HG02759 (cell line): ENCODE measurements at regions not wholly inside any gene's neighbourhood (a gene's known extent, or its start where the extent isn't known, plus 50 kb on each side); places are given as distances from the start of the nearest gene placed in this dataset.

Source experiments
- ATAC-seq: cut with Tn5 transposase; IDR thresholded peaks from one replicate; pipeline ENCODE4 v1.9.1; 2021; ENCODE audit warnings: mild to moderate bottlenecking, moderate library complexity; ENCODE audit not compliant: unreplicated experiment

GRCh38 chr4:20443015-20443805 is 191.5 kb downstream of the SLIT2 start:
- no peak for ATAC-seq

- no peak for ATAC-seq
Measured at GRCh38 chr4:20444599-20445337, 193.1 kb downstream of the SLIT2 start.

- no peak for ATAC-seq
Measured at GRCh38 chr4:20445933-20446723, 194.4 kb downstream of the SLIT2 start.

- no peak for ATAC-seq
Measured at GRCh38 chr4:20447103-20447502, 195.4 kb downstream of the SLIT2 start.

- no peak for ATAC-seq
Measured at GRCh38 chr4:20451986-20452385, 200.3 kb downstream of the SLIT2 start.

- no peak for ATAC-seq
Measured at GRCh38 chr4:20454515-20454914, 202.8 kb downstream of the SLIT2 start.

GRCh38 chr4:20456407-20456806 is 204.7 kb downstream of the SLIT2 start:
- ATAC-seq, result no peak

- no peak for ATAC-seq
Measured at GRCh38 chr4:20462426-20463175, 210.9 kb downstream of the SLIT2 start.

GRCh38 chr4:20463176-20463430 is 211.4 kb downstream of the SLIT2 start:
- no peak for ATAC-seq

GRCh38 chr4:20464381-20464780 is 212.7 kb downstream of the SLIT2 start:
- no peak for ATAC-seq

- no peak for ATAC-seq
Measured at GRCh38 chr4:20474119-20474518, 222.4 kb downstream of the SLIT2 start.

- ATAC-seq, result no peak
Measured at GRCh38 chr4:20478412-20478811, 221.8 kb upstream of the PACRGL start.

GRCh38 chr4:20480165-20480947 is 219.9 kb upstream of the PACRGL start:
- ATAC-seq, result no peak

GRCh38 chr4:20483416-20483815 is 216.8 kb upstream of the PACRGL start:
- ATAC-seq, result no peak

GRCh38 chr4:20486433-20486832 is 213.8 kb upstream of the PACRGL start:
- no peak for ATAC-seq

- ATAC-seq, result no peak
Measured at GRCh38 chr4:20487446-20487845, 212.8 kb upstream of the PACRGL start.

- ATAC-seq, result no peak
Measured at GRCh38 chr4:20487852-20488251, 212.4 kb upstream of the PACRGL start.

GRCh38 chr4:20490734-20491133 is 209.5 kb upstream of the PACRGL start:
- no peak for ATAC-seq

- no peak for ATAC-seq
Measured at GRCh38 chr4:20493761-20494353, 206.4 kb upstream of the PACRGL start.

GRCh38 chr4:20496068-20496467 is 204.2 kb upstream of the PACRGL start:
- ATAC-seq, result no peak
